ENCODE measurements at regions not wholly inside any gene's neighbourhood (a gene's known extent, or its start where the extent isn't known, plus 50 kb on each side); places are given as distances from the start of the nearest gene placed in this dataset.
"Not testable (repeated sequence)": the region's sequence is repeated elsewhere in the genome, so short reads cannot be mapped to it uniquely, and the experiment has no call there.

GRCh38 chr11:71698961-71699360 lies 116.3 kb upstream of the KRTAP5-11 start:
- TF ChIP-seq CTCF (conservative IDR thresholded peaks at IDR 0.05), result peak; percentile 46
- DNase-seq (ENCODE audit: low read depth, low spot score); H3K27ac Mint-ChIP-seq (ENCODE audit: unreplicated experiment); H3K36me3 Mint-ChIP-seq (ENCODE audit: low read depth); H3K27me3 Mint-ChIP-seq (ENCODE audit: low read depth); H3K4me3 Mint-ChIP-seq; H3K9me3 Mint-ChIP-seq; H3K4me1 Mint-ChIP-seq: not testable (repeated sequence)

GRCh38 chr11:71701435-71702291 lies 119.0 kb upstream of the KRTAP5-11 start:
- H3K4me3 Mint-ChIP-seq; DNase-seq (ENCODE audit: low read depth, low spot score); H3K4me1 Mint-ChIP-seq; H3K9me3 Mint-ChIP-seq; H3K27me3 Mint-ChIP-seq (ENCODE audit: low read depth); H3K27ac Mint-ChIP-seq (ENCODE audit: unreplicated experiment); H3K36me3 Mint-ChIP-seq (ENCODE audit: low read depth): not testable (repeated sequence)

DNA sequence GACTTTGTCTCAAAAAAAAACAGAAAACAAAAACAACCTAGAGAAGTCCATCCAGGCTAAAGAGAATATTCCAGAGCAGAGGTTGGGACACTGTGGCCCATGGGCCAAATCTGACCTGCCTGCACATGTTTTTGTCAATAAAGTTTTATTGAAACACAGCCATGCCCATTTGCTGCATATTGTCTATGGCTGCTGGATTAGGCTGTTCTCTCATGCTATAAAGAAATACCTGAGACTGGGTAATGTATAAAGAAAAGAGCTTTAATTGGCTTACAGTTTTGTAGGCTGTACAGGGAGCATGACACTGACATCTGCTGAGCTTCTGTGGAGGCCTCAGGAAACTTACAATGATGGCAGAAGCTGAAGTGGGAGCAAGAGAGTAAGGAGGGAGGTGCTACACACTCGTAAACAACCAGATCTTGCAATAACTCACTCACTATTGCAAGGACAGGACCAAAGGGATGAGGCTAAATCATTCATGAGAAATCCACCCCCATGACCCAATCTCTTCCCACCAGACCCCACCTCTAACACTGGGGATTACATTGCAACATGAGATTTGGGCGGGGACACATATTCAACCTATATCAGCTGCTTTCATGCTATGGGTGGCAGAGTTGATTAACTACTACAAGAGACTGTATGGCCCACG lies 122.5 kb upstream of the KRTAP5-11 start:
- not testable (repeated sequence) for H3K27me3 Mint-ChIP-seq (ENCODE audit: low read depth); H3K9me3 Mint-ChIP-seq; DNase-seq (ENCODE audit: low read depth, low spot score); H3K4me1 Mint-ChIP-seq; H3K27ac Mint-ChIP-seq (ENCODE audit: unreplicated experiment); H3K4me3 Mint-ChIP-seq; H3K36me3 Mint-ChIP-seq (ENCODE audit: low read depth)

- H3K27ac Mint-ChIP-seq (ENCODE audit: unreplicated experiment), result not testable (repeated sequence)
Measured at GRCh38 chr11:71705738-71706432, 123.2 kb upstream of the KRTAP5-11 start.

GRCh38 chr11:71707083-71707482 lies 124.4 kb upstream of the KRTAP5-11 start:
- not testable (repeated sequence) for H3K27ac Mint-ChIP-seq (ENCODE audit: unreplicated experiment); H3K36me3 Mint-ChIP-seq (ENCODE audit: low read depth); DNase-seq (ENCODE audit: low read depth, low spot score); H3K9me3 Mint-ChIP-seq; H3K27me3 Mint-ChIP-seq (ENCODE audit: low read depth); H3K4me1 Mint-ChIP-seq; H3K4me3 Mint-ChIP-seq

More at GRCh38 chr11:71705738-71706432, 123.2 kb upstream of the KRTAP5-11 start:
- not testable (repeated sequence) for H3K4me1 Mint-ChIP-seq; H3K9me3 Mint-ChIP-seq; H3K36me3 Mint-ChIP-seq (ENCODE audit: low read depth); H3K27me3 Mint-ChIP-seq (ENCODE audit: low read depth); H3K4me3 Mint-ChIP-seq; DNase-seq (ENCODE audit: low read depth, low spot score)

- not testable (repeated sequence) for H3K9me3 Mint-ChIP-seq
Measured at GRCh38 chr11:71709541-71709940, 123.5 kb upstream of the DEFB108B start.

GRCh38 chr11:71710171-71710671 lies 122.8 kb upstream of the DEFB108B start:
- H3K9me3 Mint-ChIP-seq; H3K36me3 Mint-ChIP-seq (ENCODE audit: low read depth); H3K4me3 Mint-ChIP-seq; DNase-seq (ENCODE audit: low read depth, low spot score); H3K4me1 Mint-ChIP-seq; H3K27ac Mint-ChIP-seq (ENCODE audit: unreplicated experiment); H3K27me3 Mint-ChIP-seq (ENCODE audit: low read depth): not testable (repeated sequence)

More at GRCh38 chr11:71709541-71709940, 123.5 kb upstream of the DEFB108B start:
- not testable (repeated sequence) for DNase-seq (ENCODE audit: low read depth, low spot score); H3K36me3 Mint-ChIP-seq (ENCODE audit: low read depth); H3K27ac Mint-ChIP-seq (ENCODE audit: unreplicated experiment); H3K27me3 Mint-ChIP-seq (ENCODE audit: low read depth); H3K4me1 Mint-ChIP-seq; H3K4me3 Mint-ChIP-seq

- not testable (repeated sequence) for H3K36me3 Mint-ChIP-seq (ENCODE audit: low read depth); H3K4me3 Mint-ChIP-seq; H3K4me1 Mint-ChIP-seq; H3K27me3 Mint-ChIP-seq (ENCODE audit: low read depth); H3K9me3 Mint-ChIP-seq; H3K27ac Mint-ChIP-seq (ENCODE audit: unreplicated experiment); DNase-seq (ENCODE audit: low read depth, low spot score)
Measured at GRCh38 chr11:71710701-71711385, 122.2 kb upstream of the DEFB108B start.

DNA sequence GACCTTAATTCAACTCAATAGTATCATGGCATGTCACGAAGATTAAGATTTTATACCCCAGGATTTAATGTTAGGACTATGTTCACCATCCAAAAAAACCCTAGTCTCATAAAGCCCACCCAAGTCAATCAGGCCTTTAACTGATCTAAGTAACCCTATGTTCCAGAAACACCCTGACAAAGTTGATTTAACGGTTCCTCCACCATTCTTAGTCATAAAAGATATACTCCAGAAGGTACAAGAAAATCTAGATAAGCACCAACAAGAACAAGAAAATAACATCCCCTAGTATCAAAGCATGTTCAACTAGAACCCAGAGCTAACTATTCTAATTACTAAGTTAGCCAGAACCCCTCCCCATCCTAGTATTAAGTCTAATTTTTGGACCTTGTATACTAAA lies 120.7 kb upstream of the DEFB108B start:
- DNase-seq (ENCODE audit: low read depth, low spot score); H3K4me3 Mint-ChIP-seq; H3K27me3 Mint-ChIP-seq (ENCODE audit: low read depth); H3K27ac Mint-ChIP-seq (ENCODE audit: unreplicated experiment); H3K4me1 Mint-ChIP-seq; H3K9me3 Mint-ChIP-seq; H3K36me3 Mint-ChIP-seq (ENCODE audit: low read depth): not testable (repeated sequence)

DNA sequence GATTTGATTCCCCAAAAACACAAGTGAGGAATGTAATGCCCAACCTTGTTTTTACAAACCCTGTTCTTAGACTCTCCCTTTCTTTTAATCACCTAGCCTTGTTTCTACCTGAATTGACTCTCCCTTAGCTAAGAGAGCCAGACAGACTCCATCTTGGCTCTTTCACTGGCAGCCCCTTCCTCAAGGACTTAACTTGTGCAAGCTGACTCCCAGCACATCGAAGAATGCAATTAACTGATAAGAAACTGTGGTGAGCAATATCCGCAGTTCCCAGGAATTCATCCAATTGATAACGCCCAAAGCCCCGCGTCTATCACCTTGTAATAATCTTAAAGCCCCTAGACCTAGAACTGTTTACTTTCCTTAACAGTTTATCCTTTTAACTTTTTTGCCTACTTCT lies 120.2 kb upstream of the DEFB108B start:
- not testable (repeated sequence) for H3K9me3 Mint-ChIP-seq; DNase-seq (ENCODE audit: low read depth, low spot score); H3K4me3 Mint-ChIP-seq; H3K4me1 Mint-ChIP-seq; H3K27ac Mint-ChIP-seq (ENCODE audit: unreplicated experiment); H3K36me3 Mint-ChIP-seq (ENCODE audit: low read depth); H3K27me3 Mint-ChIP-seq (ENCODE audit: low read depth)

DNA sequence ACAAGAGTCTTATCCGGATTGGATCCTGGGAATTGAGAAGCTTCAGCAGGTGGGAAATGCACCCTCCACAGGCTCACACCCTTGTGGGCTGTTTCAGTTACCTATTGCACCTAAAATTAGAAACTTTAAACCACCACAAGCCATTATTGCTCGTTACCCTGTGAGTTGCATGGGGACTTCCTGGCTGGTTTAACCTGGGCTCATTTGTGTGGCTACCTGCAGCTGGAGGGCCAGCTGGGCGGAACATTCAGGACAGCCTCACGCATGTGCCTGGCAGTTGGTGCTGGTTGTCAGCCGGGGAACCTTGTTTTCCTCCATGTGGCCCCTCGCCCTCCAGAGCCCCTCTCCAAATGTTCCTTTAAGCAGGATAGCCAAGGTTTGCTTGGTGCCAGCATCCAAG lies 118.5 kb upstream of the DEFB108B start:
- H3K4me1 Mint-ChIP-seq; H3K27ac Mint-ChIP-seq (ENCODE audit: unreplicated experiment); H3K4me3 Mint-ChIP-seq; H3K36me3 Mint-ChIP-seq (ENCODE audit: low read depth); H3K9me3 Mint-ChIP-seq; DNase-seq (ENCODE audit: low read depth, low spot score); H3K27me3 Mint-ChIP-seq (ENCODE audit: low read depth): not testable (repeated sequence)

DNA sequence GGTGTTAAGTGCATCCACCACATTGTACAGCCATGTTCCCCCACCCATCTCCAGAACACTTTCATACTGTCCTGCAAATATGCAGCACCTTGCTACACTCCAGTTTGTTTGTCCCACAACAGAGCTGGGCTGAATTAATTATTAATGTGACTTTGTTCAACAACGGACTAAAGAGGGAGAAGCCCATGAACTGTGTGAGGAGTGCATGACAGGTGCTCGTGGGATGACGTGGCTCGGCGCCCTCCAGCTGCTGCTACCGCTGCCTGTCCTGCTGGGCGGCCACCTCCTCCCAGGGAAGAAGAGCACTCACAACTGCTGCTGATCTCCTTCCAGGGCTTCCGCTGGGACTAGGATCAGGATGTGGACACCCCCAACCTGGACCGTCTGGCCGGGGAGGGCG lies 111.2 kb upstream of the DEFB108B start:
- H3K36me3 Mint-ChIP-seq (ENCODE audit: low read depth); H3K9me3 Mint-ChIP-seq; H3K27ac Mint-ChIP-seq (ENCODE audit: unreplicated experiment); H3K4me3 Mint-ChIP-seq; H3K4me1 Mint-ChIP-seq; DNase-seq (ENCODE audit: low read depth, low spot score): not testable (repeated sequence)
- peaks cover 16% of the 10 kb centered on the region for H3K27me3 Mint-ChIP-seq (ENCODE audit: low read depth)

All from neural crest cell (in vitro differentiated cells).